ENCODE measurements at regions not wholly inside any gene's neighbourhood (a gene's known extent, or its start where the extent isn't known, plus 50 kb on each side); places are given as distances from the start of the nearest gene placed in this dataset.

DNA sequence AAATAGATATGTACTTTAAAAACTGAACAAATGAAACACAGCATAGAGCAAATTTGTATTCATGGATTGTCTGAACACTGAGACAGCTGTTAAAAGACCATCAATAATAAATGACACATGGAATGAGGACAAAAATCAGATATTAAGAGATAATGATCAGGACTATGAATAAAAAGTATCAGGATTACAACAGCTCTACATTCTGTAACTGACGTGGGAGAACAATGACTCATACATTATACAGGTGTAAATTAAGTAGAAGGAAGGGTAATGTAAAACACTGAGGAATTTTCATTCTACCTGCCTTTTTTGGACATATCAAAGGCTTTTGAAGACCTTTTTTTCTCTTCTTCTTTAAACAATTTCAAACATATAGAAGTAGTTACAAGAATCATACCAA lies 310.9 kb upstream of the ANO3 start:
- TF ChIP-seq, protein P1, sequence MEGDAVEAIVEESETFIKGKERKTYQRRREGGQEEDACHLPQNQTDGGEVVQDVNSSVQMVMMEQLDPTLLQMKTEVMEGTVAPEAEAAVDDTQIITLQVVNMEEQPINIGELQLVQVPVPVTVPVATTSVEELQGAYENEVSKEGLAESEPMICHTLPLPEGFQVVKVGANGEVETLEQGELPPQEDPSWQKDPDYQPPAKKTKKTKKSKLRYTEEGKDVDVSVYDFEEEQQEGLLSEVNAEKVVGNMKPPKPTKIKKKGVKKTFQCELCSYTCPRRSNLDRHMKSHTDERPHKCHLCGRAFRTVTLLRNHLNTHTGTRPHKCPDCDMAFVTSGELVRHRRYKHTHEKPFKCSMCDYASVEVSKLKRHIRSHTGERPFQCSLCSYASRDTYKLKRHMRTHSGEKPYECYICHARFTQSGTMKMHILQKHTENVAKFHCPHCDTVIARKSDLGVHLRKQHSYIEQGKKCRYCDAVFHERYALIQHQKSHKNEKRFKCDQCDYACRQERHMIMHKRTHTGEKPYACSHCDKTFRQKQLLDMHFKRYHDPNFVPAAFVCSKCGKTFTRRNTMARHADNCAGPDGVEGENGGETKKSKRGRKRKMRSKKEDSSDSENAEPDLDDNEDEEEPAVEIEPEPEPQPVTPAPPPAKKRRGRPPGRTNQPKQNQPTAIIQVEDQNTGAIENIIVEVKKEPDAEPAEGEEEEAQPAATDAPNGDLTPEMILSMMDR (IDR thresholded peaks at IDR 0.05; ENCODE audit: insufficient read depth, low read length) = no peak
- TF ChIP-seq POLR2AphosphoS5 (IDR thresholded peaks at IDR 0.05; ENCODE audit: low read depth) (no peak), SPI1 (IDR thresholded peaks at IDR 0.05; ENCODE audit: borderline replicate concordance, low read depth) (no peak), GABPA (IDR thresholded peaks at IDR 0.05; ENCODE audit: low read depth) (no peak)
- TF ChIP-seq, protein P2, sequence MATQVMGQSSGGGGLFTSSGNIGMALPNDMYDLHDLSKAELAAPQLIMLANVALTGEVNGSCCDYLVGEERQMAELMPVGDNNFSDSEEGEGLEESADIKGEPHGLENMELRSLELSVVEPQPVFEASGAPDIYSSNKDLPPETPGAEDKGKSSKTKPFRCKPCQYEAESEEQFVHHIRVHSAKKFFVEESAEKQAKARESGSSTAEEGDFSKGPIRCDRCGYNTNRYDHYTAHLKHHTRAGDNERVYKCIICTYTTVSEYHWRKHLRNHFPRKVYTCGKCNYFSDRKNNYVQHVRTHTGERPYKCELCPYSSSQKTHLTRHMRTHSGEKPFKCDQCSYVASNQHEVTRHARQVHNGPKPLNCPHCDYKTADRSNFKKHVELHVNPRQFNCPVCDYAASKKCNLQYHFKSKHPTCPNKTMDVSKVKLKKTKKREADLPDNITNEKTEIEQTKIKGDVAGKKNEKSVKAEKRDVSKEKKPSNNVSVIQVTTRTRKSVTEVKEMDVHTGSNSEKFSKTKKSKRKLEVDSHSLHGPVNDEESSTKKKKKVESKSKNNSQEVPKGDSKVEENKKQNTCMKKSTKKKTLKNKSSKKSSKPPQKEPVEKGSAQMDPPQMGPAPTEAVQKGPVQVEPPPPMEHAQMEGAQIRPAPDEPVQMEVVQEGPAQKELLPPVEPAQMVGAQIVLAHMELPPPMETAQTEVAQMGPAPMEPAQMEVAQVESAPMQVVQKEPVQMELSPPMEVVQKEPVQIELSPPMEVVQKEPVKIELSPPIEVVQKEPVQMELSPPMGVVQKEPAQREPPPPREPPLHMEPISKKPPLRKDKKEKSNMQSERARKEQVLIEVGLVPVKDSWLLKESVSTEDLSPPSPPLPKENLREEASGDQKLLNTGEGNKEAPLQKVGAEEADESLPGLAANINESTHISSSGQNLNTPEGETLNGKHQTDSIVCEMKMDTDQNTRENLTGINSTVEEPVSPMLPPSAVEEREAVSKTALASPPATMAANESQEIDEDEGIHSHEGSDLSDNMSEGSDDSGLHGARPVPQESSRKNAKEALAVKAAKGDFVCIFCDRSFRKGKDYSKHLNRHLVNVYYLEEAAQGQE (IDR thresholded peaks at IDR 0.05; ENCODE audit: insufficient replicate concordance, low read depth) = no peak
